Endothelial cell of umbilical vein (primary cell): ENCODE measurements at regions not wholly inside any gene's neighbourhood (a gene's known extent, or its start where the extent isn't known, plus 50 kb on each side); places are given as distances from the start of the nearest gene placed in this dataset.

Source experiments
- EZH2 ChIP-seq: IDR thresholded peaks from 2 replicates; pipeline ENCODE4 v1.6.1; 2012; ENCODE audit warnings: borderline replicate concordance, low read depth, mild to moderate bottlenecking, moderate library complexity, low read length, inconsistent platforms; ENCODE audit not compliant: severe bottlenecking
- FOS ChIP-seq: IDR thresholded peaks from 2 replicates; pipeline ENCODE4 v1.6.1; 2011; ENCODE audit warnings: mild to moderate bottlenecking, low read length, moderate library complexity, borderline replicate concordance; ENCODE audit not compliant: insufficient read depth
- GATA2 ChIP-seq: IDR thresholded peaks from 2 replicates; pipeline ENCODE4 v1.7.0; 2011; ENCODE audit warnings: low read depth, mild to moderate bottlenecking, moderate library complexity, mixed read lengths, low read length; ENCODE audit not compliant: insufficient read length, insufficient read depth
- JUN ChIP-seq: IDR thresholded peaks from 2 replicates; pipeline ENCODE4 v1.6.1; 2011; ENCODE audit warnings: borderline replicate concordance, low read depth; ENCODE audit not compliant: insufficient read length, insufficient read depth
- MYC ChIP-seq: IDR thresholded peaks from one replicate; pipeline ENCODE4 v1.6.1; 2011; ENCODE audit warnings: mild to moderate bottlenecking, low read depth, low read length
- POLR2A ChIP-seq: IDR thresholded peaks from 2 replicates; pipeline ENCODE4 v1.6.1; 2012; ENCODE audit warnings: low read depth, mild to moderate bottlenecking, control low read depth, low read length
- POLR2AphosphoS5 ChIP-seq: IDR thresholded peaks from 2 replicates; pipeline ENCODE4 v1.6.1; 2012; ENCODE audit warnings: low read depth, mild to moderate bottlenecking, control low read depth, low read length, moderate library complexity; ENCODE audit not compliant: insufficient read depth
- TF ChIP-seq, protein P1 (sequence below), 2 donors: IDR thresholded peaks; 1 replicate in 1 of 2; 2 replicates in 1 of 2; pipeline ENCODE4 v1.5.1; 2011; ENCODE audit warnings: low read length in 2 of 2, mild to moderate bottlenecking in 2 of 2, moderate library complexity in 2 of 2, control low read depth in 1 of 2, inconsistent platforms in 1 of 2, low read depth in 1 of 2; ENCODE audit not compliant: insufficient read depth in 1 of 2; ENCODE audit errors: extremely low read depth in 1 of 2
- TF ChIP-seq, protein P2 (sequence below): IDR thresholded peaks from 2 replicates; pipeline ENCODE4 v1.6.1; 2011; ENCODE audit not compliant: insufficient read depth, insufficient read length

DNA sequence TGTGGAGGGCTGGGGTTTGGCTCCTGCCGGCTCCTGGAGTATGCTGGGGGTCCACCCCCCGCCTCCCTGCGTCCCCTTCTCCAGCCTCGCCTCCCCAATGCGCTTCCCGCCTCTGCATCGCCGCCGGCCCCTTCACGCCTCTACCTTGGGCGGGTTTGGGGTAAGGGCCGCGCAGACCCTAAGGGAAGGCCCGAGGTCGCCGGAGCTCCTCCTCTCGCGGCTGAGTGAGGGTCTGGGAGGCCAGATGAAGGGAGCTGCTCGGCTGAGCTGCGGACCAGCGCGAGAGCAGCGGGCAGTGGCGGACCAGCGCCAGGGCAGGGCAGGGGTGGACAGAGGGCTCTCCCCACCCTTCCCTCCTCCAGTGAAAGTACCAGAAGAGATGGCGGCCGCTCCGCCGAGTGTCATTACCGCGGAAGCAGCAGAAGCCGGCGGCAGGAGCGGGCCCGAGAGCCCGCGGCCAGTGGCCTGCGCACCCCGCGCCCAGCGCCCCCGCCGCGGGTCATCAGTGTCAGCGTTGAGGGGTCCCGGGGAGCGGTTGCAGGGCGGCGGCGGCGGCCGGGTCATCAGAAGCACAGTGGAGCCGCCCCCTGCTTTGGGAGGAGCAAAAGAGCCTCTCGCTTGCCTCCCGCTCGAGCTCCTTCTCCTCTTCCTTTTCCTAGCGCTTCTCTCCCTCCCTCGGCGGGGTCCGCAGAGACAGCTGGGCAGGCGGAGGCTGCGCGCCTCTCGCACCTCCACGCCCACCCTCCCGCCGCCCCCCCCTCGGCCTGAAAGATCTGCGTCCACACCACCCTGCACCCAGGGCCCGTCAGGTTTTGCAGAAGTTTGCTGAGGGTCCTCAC, 255.6 kb upstream of the CADM1 start:
- TF ChIP-seq EZH2 (no peak), MYC (no peak), POLR2A (no peak), POLR2AphosphoS5 (no peak), FOS (no peak), GATA2 (no peak), JUN (no peak)
- TF ChIP-seq, protein P1, sequence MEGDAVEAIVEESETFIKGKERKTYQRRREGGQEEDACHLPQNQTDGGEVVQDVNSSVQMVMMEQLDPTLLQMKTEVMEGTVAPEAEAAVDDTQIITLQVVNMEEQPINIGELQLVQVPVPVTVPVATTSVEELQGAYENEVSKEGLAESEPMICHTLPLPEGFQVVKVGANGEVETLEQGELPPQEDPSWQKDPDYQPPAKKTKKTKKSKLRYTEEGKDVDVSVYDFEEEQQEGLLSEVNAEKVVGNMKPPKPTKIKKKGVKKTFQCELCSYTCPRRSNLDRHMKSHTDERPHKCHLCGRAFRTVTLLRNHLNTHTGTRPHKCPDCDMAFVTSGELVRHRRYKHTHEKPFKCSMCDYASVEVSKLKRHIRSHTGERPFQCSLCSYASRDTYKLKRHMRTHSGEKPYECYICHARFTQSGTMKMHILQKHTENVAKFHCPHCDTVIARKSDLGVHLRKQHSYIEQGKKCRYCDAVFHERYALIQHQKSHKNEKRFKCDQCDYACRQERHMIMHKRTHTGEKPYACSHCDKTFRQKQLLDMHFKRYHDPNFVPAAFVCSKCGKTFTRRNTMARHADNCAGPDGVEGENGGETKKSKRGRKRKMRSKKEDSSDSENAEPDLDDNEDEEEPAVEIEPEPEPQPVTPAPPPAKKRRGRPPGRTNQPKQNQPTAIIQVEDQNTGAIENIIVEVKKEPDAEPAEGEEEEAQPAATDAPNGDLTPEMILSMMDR (IDR thresholded peaks at IDR 0.05; ENCODE audit: extremely low read depth in 1 of 2, insufficient read depth in 1 of 2, low read depth in 1 of 2, low read length in 2 of 2) = no peak
- TF ChIP-seq, protein P2, sequence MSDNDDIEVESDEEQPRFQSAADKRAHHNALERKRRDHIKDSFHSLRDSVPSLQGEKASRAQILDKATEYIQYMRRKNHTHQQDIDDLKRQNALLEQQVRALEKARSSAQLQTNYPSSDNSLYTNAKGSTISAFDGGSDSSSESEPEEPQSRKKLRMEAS = no peak
